Hematopoietic multipotent progenitor cell treated with erythropoietin and hydrocortisone succinate and interleukin-3 and kit ligand, for 6 days (in vitro differentiated cells): ENCODE measurements at regions not wholly inside any gene's neighbourhood (a gene's known extent, or its start where the extent isn't known, plus 50 kb on each side); places are given as distances from the start of the nearest gene placed in this dataset.
A peak's percentile ranks its signal among the peaks of the same experiment; 100 is the strongest.
"Not testable (repeated sequence)": the region's sequence is repeated elsewhere in the genome, so short reads cannot be mapped to it uniquely, and the experiment has no call there.

Experiments
- DNase-seq: peaks from one replicate; pipeline ENCODE4 v3.0.0-alpha.2; 2015

GRCh38 chr3:196147116-196147515 lies 64.1 kb downstream of the ZDHHC19 start:
- no peak for DNase-seq

- no peak for DNase-seq
These were observed 63.8 kb upstream of the TFRC start for GRCh38 chr3:196145468-196146262.

- no peak for DNase-seq
These were observed 62.7 kb upstream of the TFRC start for GRCh38 chr3:196144383-196145105.

- DNase-seq, result no peak
These were observed 62.0 kb upstream of the TFRC start for GRCh38 chr3:196143708-196144382.

DNA sequence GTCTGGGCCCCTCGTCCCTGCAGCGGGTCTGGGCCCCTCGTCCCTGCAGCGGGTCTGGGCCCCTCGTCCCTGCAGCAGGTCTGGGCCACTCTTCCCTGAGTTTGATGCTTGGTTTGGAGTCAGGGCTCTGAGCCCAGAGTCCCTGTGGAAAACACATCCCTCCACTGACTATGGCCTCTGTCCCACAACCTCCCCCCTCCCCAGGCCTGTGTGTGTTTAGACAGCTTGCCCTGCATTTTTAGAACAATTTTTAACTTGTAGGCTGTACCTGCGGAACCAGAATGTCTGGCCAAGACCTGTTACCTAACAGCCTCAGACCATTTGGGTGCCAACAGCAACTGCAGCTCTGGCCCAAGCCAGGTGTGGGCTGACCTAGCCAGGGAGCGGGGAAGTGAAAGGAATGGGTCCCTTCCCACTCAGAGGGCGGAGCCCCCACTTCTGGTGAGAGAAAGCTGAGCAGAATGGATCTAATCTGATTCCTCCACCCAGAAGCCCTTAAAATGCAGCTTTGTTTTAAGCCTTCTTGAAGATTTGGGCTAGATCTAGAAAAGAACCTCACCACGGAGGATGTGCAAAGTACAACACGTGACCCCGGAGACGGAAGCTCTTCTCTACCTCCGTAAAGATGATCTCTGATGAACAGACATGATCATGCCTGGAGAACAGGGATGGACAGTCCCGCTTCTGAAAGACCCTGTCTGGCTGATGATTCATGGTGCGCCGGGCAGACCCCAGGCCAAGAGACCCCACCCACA lies 60.5 kb upstream of the TFRC start:
- peak; percentile 70 for DNase-seq

GRCh38 chr3:196141866-196142201 lies 59.9 kb upstream of the TFRC start:
- no peak for DNase-seq

DNA sequence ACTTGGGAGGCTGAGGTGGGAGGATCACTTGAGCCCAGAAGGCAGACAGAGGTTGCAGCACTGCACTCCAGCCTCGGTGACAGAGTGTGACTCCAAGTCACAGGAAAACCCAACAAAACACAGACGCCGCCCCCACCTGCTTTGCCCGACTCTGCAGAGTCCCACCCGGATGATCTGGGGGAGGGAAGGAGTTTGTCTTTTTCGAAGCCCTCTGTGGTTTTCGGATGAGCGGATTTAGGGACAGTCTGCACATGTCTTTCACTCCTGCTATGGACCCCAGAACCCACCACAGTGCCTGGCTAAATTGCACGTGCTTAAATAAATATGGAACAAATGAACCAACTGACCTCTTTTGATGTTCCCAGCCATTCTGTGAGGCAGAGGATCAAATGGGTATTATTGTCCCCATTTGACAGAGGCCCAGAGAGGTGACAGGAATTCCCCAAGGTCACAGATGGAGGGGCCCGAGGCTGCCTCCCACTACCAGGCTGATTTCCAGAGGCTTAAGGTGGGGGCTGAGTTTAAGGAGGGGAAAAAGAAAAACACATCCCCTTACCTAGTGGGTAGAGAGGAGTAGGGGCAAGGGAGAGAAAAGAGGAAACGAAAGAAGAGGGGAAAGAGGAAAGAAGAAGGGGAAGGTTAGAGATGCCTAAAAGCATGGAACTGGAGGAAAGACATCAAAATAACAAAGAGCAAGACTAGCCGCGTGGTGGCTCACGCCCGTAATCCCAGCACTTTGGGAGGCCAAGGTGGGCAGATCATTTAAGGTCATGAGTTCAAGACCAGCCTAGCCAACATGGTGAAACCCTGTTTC lies 59.4 kb upstream of the TFRC start:
- no peak for DNase-seq

- peak; percentile 57 for DNase-seq
These were observed 58.3 kb upstream of the TFRC start for GRCh38 chr3:196140224-196140623.

DNA sequence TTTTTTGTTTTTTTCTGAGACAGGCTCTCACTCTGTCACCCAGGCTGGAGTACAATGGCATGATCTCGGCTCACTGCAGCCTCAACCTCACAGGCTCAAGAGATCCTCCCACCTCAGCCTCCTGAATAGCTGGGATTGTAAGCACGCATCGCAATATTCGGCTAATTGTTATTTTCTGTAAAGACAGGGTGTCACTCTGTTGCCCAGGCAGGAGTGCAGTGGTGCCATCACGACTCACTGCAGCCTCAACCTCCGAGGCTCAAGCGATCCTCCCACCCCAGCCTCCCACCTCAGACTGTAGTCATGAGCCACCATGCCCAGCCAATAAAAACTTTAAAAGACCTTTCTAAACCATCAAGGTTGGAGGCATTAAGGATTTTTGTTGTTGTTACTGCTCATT lies 57.4 kb upstream of the TFRC start:
- no peak for DNase-seq

- DNase-seq, result peak; percentile 72
These were observed 56.8 kb upstream of the TFRC start for GRCh38 chr3:196138482-196139254.

DNA sequence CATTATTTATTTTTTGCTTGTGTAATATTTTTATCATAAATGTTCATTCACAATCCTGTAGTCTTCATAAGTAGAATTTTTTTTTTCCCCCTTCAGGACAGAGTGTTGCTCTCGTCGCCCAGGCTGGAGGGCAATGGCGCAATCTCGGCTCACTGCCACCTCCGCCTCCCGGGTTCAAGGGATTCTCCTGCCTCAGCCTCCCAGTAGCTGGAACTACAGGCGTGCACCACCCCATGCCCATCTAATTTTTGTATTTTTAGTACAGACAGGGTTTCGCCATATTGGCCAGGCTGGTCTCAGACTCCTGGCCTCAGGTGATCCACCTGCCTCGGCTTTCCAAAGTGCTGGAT lies 54.7 kb upstream of the TFRC start:
- not testable (repeated sequence) for DNase-seq

GRCh38 chr3:196135693-196136639 lies 54.1 kb upstream of the TFRC start:
- no peak for DNase-seq

GRCh38 chr3:196134691-196135090 lies 52.8 kb upstream of the TFRC start:
- no peak for DNase-seq

DNA sequence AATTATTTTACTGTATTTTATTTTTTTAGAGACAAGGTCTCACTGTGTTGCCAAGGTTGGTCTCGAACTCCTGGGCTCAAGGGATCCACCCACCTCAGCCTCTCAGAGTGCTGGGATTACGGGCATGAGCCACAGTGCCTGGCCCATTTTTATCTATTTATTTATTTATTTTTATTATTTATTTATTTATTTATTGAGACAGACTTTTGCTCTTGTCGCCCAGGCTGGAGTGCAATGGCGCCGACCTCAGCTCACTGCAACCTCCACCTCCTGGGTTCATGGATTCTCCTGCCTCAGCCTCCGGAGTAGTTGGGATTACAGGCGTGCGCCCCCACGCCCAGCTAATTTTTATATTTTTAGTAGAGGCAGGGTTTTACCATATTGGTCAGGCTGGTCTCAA lies 52.0 kb upstream of the TFRC start:
- not testable (repeated sequence) for DNase-seq

DNA sequence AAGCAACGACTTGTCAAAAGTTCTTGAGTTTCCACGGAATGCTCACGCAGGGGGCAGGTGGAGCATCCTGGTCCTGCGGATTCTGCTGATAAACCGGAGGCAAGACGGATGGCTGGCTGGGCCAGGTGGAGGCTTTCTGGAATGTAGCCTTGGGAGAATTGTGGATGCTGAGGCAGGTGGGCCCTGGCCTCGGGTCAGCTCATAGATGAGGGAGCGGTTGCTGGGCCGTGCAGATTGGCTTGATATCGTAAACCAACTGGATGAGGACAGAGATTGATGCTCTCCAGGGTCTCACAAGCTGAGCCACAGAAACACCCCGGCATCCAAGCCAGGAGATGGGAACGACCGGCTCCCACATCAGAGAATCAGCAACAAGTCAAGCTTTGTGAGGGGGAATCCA lies 50.0 kb upstream of the TFRC start:
- no peak for DNase-seq
